CD4-positive, alpha-beta T cell (primary cell): ENCODE measurements at regions not wholly inside any gene's neighbourhood (a gene's known extent, or its start where the extent isn't known, plus 50 kb on each side); places are given as distances from the start of the nearest gene placed in this dataset.
"Not testable (repeated sequence)": the region's sequence is repeated elsewhere in the genome, so short reads cannot be mapped to it uniquely, and the experiment has no call there.

Source experiments
- ATAC-seq: fragments of 200-7000 bp; cut with Tn5 transposase; one replicate; pipeline ENCODE4 v1.10.0; 2022; ENCODE audit warnings: mild to moderate bottlenecking; ENCODE audit not compliant: poor library complexity
- CTCF ChIA-PET: fragments of 350-600 bp; sonication (Branson Sonifier 250); formaldehyde crosslinking; loops from one replicate; lab custom pipeline; 2021; ENCODE audit warnings: antibody characterized with exemption, inconsistent platforms; lab: Charles Lee
- POLR2A ChIA-PET: fragments of 350-600 bp; sonication (Branson Sonifier 250); formaldehyde crosslinking; loops from one replicate; lab custom pipeline; 2021; ENCODE audit warnings: antibody characterized with exemption, inconsistent platforms; lab: Charles Lee
- DNase-seq, 14 experiments: peaks; one replicate each; pipeline ENCODE4 v3.0.0-alpha.2; 2013 to 2020; ENCODE audit warnings: mixed read lengths in 2 of 14
- H3K27ac ChIP-seq, 2 donors: one replicate each; pipeline versions ENCODE4 v1.5.1 to v1.7.0; 2013; ENCODE audit warnings: low read length in 2 of 2, low read depth in 1 of 2, mild to moderate bottlenecking in 1 of 2
- H3K27me3 ChIP-seq, 2 experiments: 1 replicate in 1 of 2; 2 replicates in 1 of 2; pipeline versions ENCODE4 v1.6.1 to v1.7.0; 2013; ENCODE audit warnings: low read length in 2 of 2, control low read depth in 1 of 2, mild to moderate bottlenecking in 1 of 2, moderate library complexity in 1 of 2; ENCODE audit not compliant: insufficient read depth in 2 of 2, control insufficient read depth in 1 of 2
- H3K36me3 ChIP-seq: one replicate; pipeline ENCODE4 v1.6.1; 2013; ENCODE audit warnings: low read length, control low read depth; ENCODE audit not compliant: insufficient read depth
- H3K4me1 ChIP-seq: one replicate; pipeline ENCODE4 v1.6.1; 2013; ENCODE audit warnings: low read length, control low read depth; ENCODE audit not compliant: insufficient read depth
- H3K4me3 ChIP-seq: one replicate; pipeline ENCODE4 v1.5.1; 2013; ENCODE audit warnings: mild to moderate bottlenecking, low read length, moderate library complexity
- H3K9me3 ChIP-seq, 2 experiments: 1 replicate in 1 of 2; 2 replicates in 1 of 2; pipeline versions ENCODE4 v1.6.1 to v1.7.0; 2013; ENCODE audit warnings: low read length in 2 of 2, mild to moderate bottlenecking in 2 of 2, control low read depth in 1 of 2, moderate library complexity in 1 of 2; ENCODE audit not compliant: control insufficient read depth in 1 of 2, insufficient read depth in 1 of 2
- H3K27ac Mint-ChIP-seq: one replicate; pipeline ENCODE4 v1.8.0; 2020; ENCODE audit warnings: mixed read lengths
- H3K27me3 Mint-ChIP-seq: one replicate; pipeline ENCODE4 v1.8.0; 2021; ENCODE audit warnings: mixed read lengths
- H3K36me3 Mint-ChIP-seq: one replicate; pipeline ENCODE4 v1.8.0; 2021; ENCODE audit warnings: low read depth, mixed read lengths
- H3K4me1 Mint-ChIP-seq: one replicate; pipeline ENCODE4 v1.8.0; 2021; ENCODE audit warnings: low read depth, mixed read lengths
- H3K4me3 Mint-ChIP-seq: one replicate; pipeline ENCODE4 v1.8.0; 2020; ENCODE audit warnings: mild to moderate bottlenecking, mixed read lengths
- H3K9me3 Mint-ChIP-seq: one replicate; pipeline ENCODE4 v1.8.0; 2020; ENCODE audit warnings: mixed read lengths
- CTCF ChIP-seq: fragments of 200-600 bp; IDR thresholded peaks from one replicate; pipeline ENCODE4 v1.8.0; 2022; ENCODE audit warnings: antibody characterized with exemption, mild to moderate bottlenecking
- intact Hi-C, 2 experiments: fragments of 100-400 bp; cut with DNase I in 1 of 2; cut with micrococcal nuclease in 1 of 2; formaldehyde crosslinking; loops; one replicate each; pipeline versions ENCODE4 v1.15.1 to v1.9.0; 2023 to 2025; cut with DNase I, micrococcal nuclease

DNA sequence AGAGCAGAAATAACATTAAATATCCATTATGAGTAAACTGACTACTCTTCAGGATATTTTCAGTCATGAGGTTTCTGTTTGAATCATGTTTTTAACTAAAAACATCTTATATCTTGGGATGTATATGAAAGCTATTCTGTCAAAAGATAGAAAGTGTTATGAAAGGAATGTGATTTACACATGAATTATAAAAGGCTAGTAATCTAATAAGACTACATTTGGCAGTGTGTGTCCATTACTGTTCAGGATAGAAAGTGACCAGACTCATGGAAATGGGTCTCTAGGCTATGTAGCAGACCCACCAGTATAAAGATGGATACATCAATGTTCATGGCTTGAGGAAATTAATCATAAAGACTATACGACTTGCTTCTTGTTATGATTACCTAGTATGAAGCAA, 1328.2 kb upstream of the NUDT12 start:
- H3K9me3 Mint-ChIP-seq, result peaks cover 8% of the 10 kb centered on the region
- POLR2A ChIA-PET, result no interaction called here
- no peaks in the 10 kb centered on the region for H3K36me3 Mint-ChIP-seq
- H3K27ac Mint-ChIP-seq, result no peak overlapping the region
- H3K9me3 ChIP-seq, result no peaks in the 10 kb centered on the region
- no peak for TF ChIP-seq CTCF
- DNase-seq (no peak), ATAC-seq (no peak)
- H3K27me3 Mint-ChIP-seq, result no peaks in the 10 kb centered on the region
- intact Hi-C loops, result no loop called here
- H3K36me3 ChIP-seq, result no peaks in the 10 kb centered on the region
- H3K4me3 ChIP-seq, result no peak overlapping the region
- no peaks in the 10 kb centered on the region for H3K4me1 Mint-ChIP-seq
- no peak overlapping the region for H3K27ac ChIP-seq
- CTCF ChIA-PET, result no interaction called here
- no peaks in the 10 kb centered on the region for H3K4me1 ChIP-seq
- no peak overlapping the region for H3K4me3 Mint-ChIP-seq
- no peaks in the 10 kb centered on the region for H3K27me3 ChIP-seq

DNA sequence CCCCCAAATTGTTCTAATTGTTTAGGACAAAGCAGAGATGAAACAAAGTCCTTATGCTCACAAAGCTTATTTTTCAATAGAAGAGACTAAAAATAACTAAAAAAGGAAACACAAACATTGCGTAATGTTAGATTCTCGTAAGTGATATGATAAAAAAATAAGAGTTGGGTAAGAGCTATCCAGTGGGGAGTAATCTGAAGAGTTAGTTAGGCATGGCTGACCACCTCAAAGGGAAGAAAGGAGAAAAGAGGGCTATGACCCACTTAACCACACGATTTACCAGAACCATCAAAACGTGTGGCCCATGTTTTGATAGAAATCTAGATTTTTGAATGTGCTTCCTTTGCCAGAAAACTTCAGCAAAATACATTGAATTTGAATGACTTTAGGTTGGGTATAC, 1296.8 kb upstream of the NUDT12 start:
- no peak overlapping the region for H3K4me3 ChIP-seq
- no peak for TF ChIP-seq CTCF
- Mint-ChIP-seq H3K36me3 (no peaks in the 10 kb centered on the region), H3K27me3 (no peaks in the 10 kb centered on the region), H3K4me3 (no peak overlapping the region), H3K9me3 (peaks cover 8% of the 10 kb centered on the region), H3K27ac (no peak overlapping the region), H3K4me1 (no peaks in the 10 kb centered on the region)
- intact Hi-C loops, result no loop called here
- POLR2A ChIA-PET, result no interaction called here
- no peaks in the 10 kb centered on the region for H3K36me3 ChIP-seq
- no peaks in the 10 kb centered on the region for H3K4me1 ChIP-seq
- no peak for DNase-seq
- H3K9me3 ChIP-seq, result no peaks in the 10 kb centered on the region
- no peak for ATAC-seq
- no peaks in the 10 kb centered on the region for H3K27me3 ChIP-seq
- CTCF ChIA-PET, result no interaction called here
- no peak overlapping the region for H3K27ac ChIP-seq

DNA sequence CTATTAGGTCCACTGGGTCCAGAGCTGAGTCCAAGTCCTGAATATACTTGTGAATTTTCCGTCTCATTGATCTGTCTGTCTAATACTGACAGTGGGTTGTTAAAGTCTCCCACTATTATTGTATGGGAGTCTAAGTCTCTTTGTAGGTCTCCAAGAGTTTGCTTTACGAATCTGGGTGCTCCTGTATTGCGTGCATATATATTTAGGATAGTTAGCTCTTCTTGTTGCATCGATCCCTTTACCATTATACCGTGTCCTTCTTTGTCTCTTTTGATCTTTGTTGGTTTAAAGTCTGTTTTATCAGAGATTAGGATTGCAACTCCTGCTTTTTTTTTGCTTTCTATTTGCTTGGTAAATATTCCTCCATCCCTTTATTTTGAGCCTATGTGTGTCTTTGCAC, 1289.5 kb upstream of the NUDT12 start:
- H3K4me3 Mint-ChIP-seq, H3K4me3 ChIP-seq, DNase-seq, H3K9me3 ChIP-seq, intact Hi-C loops, H3K27ac ChIP-seq, H3K27me3 Mint-ChIP-seq, H3K4me1 ChIP-seq, H3K4me1 Mint-ChIP-seq, H3K27ac Mint-ChIP-seq, H3K36me3 ChIP-seq, H3K27me3 ChIP-seq, H3K36me3 Mint-ChIP-seq, ATAC-seq, POLR2A ChIA-PET, CTCF ChIA-PET: not testable (repeated sequence)
- H3K9me3 Mint-ChIP-seq, result peaks cover 14% of the 10 kb centered on the region

DNA sequence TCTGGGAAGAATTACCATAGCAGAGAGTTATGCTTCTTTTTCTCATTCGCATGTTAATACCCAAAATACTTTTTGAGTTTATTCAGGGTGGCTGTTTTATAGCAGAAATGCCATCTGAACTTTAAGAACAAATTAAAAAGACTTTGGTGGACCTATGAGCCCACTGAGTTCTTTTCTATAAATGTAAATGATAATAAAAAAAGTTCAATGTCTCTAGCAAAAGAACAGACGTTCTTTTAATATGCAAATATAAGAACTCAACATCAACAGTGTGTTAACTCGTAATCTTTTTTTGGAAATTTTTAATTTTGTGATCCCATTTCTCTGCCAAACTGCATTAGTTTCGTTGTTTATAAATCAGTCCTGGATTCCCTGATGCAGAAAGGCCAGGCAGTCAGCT, 1283.0 kb upstream of the NUDT12 start:
- intact Hi-C loops, result no loop called here
- ATAC-seq, result no peak
- CTCF ChIA-PET, result no interaction called here

More for the DNA sequence above, 1283.0 kb upstream of the NUDT12 start:
- Histone ChIP-seq H3K27me3 (no peaks in the 10 kb centered on the region), H3K9me3 (peaks cover 0 to 7% of the 10 kb centered on the region in 2 experiments), H3K27ac (no peak overlapping the region), H3K4me1 (no peaks in the 10 kb centered on the region), H3K36me3 (no peaks in the 10 kb centered on the region), H3K4me3 (no peak overlapping the region)
- H3K9me3 Mint-ChIP-seq, result peaks cover 8% of the 10 kb centered on the region
- no peaks in the 10 kb centered on the region for H3K4me1 Mint-ChIP-seq
- no peaks in the 10 kb centered on the region for H3K36me3 Mint-ChIP-seq
- no peak for DNase-seq
- no peak for TF ChIP-seq CTCF
- POLR2A ChIA-PET, result no interaction called here
- no peak overlapping the region for H3K4me3 Mint-ChIP-seq
- no peak overlapping the region for H3K27ac Mint-ChIP-seq
- H3K27me3 Mint-ChIP-seq, result no peaks in the 10 kb centered on the region
